ENCODE measurements at regions not wholly inside any gene's neighbourhood (a gene's known extent, or its start where the extent isn't known, plus 50 kb on each side); places are given as distances from the start of the nearest gene placed in this dataset.

- Histone ChIP-seq H3K27ac (no peak overlapping the region), H3K27me3 (no peaks in the 10 kb centered on the region), H3K36me3 (peaks cover 2% of the 10 kb centered on the region), H3K4me3 (no peak overlapping the region), H3K9me3 (no peaks in the 10 kb centered on the region), H3K4me1 (peaks cover 0 to 6% of the 10 kb centered on the region in 2 donors)
- TF ChIP-seq, protein P1, sequence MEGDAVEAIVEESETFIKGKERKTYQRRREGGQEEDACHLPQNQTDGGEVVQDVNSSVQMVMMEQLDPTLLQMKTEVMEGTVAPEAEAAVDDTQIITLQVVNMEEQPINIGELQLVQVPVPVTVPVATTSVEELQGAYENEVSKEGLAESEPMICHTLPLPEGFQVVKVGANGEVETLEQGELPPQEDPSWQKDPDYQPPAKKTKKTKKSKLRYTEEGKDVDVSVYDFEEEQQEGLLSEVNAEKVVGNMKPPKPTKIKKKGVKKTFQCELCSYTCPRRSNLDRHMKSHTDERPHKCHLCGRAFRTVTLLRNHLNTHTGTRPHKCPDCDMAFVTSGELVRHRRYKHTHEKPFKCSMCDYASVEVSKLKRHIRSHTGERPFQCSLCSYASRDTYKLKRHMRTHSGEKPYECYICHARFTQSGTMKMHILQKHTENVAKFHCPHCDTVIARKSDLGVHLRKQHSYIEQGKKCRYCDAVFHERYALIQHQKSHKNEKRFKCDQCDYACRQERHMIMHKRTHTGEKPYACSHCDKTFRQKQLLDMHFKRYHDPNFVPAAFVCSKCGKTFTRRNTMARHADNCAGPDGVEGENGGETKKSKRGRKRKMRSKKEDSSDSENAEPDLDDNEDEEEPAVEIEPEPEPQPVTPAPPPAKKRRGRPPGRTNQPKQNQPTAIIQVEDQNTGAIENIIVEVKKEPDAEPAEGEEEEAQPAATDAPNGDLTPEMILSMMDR (IDR thresholded peaks at IDR 0.05), result no peak
- no peak for DNase-seq (ENCODE audit: low spot score)
These were observed 56.1 kb downstream of the PLXNA1 start for GRCh38 chr3:127038923-127039581.

- Histone ChIP-seq H3K27ac (no peak overlapping the region), H3K9me3 (no peaks in the 10 kb centered on the region), H3K36me3 (no peaks in the 10 kb centered on the region), H3K4me1 (peaks cover 0 to 7% of the 10 kb centered on the region in 2 donors), H3K4me3 (no peak overlapping the region), H3K27me3 (no peaks in the 10 kb centered on the region)
- DNase-seq (ENCODE audit: low spot score), result no peak
- TF ChIP-seq, protein P1 (IDR thresholded peaks at IDR 0.05), result no peak
These were observed 56.8 kb downstream of the PLXNA1 start for GRCh38 chr3:127039719-127040118.

DNA sequence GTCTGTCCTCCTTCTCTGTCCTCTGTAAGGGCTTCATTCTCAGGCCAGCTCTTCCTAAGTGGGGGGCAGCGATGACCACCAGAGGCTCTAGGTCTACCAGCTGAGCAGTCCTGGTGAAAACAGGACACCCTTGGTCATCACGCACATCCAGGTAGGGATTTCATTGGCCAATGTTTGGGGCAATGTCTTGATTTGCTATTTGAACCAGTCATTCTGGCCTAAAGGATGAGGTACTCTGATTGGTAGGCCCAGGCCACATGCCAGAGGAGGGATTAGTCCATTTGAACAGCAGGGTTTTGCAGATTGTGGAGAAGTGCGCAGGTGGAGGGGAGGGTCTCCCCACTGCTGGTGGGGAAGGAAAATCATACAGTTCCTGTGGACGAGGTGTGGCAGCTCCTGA lies 57.3 kb downstream of the PLXNA1 start:
- no peak for DNase-seq (ENCODE audit: low spot score)
- no peak overlapping the region for H3K4me3 ChIP-seq
- TF ChIP-seq, protein P1 (IDR thresholded peaks at IDR 0.05), result no peak
- H3K4me1 ChIP-seq, result peaks cover 0 to 7% of the 10 kb centered on the region in 2 donors
- no peaks in the 10 kb centered on the region for H3K36me3 ChIP-seq
- H3K27me3 ChIP-seq, result no peaks in the 10 kb centered on the region
- no peak overlapping the region for H3K27ac ChIP-seq
- no peaks in the 10 kb centered on the region for H3K9me3 ChIP-seq

GRCh38 chr3:127041264-127041820 lies 58.4 kb downstream of the PLXNA1 start:
- TF ChIP-seq, protein P1 (IDR thresholded peaks at IDR 0.05), result no peak
- Histone ChIP-seq H3K9me3 (no peaks in the 10 kb centered on the region), H3K27ac (no peak overlapping the region), H3K4me3 (no peak overlapping the region), H3K4me1 (peaks cover 0 to 7% of the 10 kb centered on the region in 2 donors), H3K27me3 (no peaks in the 10 kb centered on the region), H3K36me3 (no peaks in the 10 kb centered on the region)
- no peak for DNase-seq (ENCODE audit: low spot score)

GRCh38 chr3:127041933-127042332 lies 59.0 kb downstream of the PLXNA1 start:
- Histone ChIP-seq H3K4me3 (no peak overlapping the region), H3K9me3 (no peaks in the 10 kb centered on the region), H3K36me3 (no peaks in the 10 kb centered on the region), H3K27me3 (no peaks in the 10 kb centered on the region), H3K27ac (no peak overlapping the region), H3K4me1 (peaks cover 0 to 7% of the 10 kb centered on the region in 2 donors)
- TF ChIP-seq, protein P1 (IDR thresholded peaks at IDR 0.05), result no peak
- DNase-seq (ENCODE audit: low spot score), result no peak

DNA sequence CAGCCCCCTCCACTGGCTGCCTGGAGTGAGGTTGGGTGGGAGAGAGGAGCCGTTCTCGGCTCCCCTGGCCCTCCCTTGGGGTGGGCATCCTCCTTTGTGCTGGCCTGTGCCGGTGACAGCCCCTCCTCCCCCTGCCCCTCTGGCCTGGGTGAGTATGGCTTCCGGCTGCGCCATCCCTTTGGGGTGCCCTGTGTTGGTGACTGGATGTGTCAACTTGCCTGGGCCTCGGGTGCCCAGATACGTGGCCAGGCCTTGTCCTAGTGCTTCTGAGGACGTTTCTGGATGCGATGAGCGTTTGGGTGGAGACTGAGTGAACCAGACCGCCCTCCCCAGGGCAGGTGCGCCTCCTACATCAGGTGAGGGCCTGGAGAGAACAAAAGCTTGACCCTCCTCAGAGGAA lies 59.7 kb downstream of the PLXNA1 start:
- no peaks in the 10 kb centered on the region for H3K27me3 ChIP-seq
- TF ChIP-seq, protein P1 (IDR thresholded peaks at IDR 0.05), result no peak
- H3K4me1 ChIP-seq, result peaks cover 0 to 7% of the 10 kb centered on the region in 2 donors
- no peak overlapping the region for H3K4me3 ChIP-seq
- H3K27ac ChIP-seq, result no peak overlapping the region
- H3K9me3 ChIP-seq, result no peaks in the 10 kb centered on the region
- DNase-seq (ENCODE audit: low spot score), result no peak
- H3K36me3 ChIP-seq, result no peaks in the 10 kb centered on the region

Measured in right atrium auricular region (tissue), 2 donors.